GM06990 (cell line): ENCODE measurements at regions not wholly inside any gene's neighbourhood (a gene's known extent, or its start where the extent isn't known, plus 50 kb on each side); places are given as distances from the start of the nearest gene placed in this dataset.

ENCODE experiments used
- DNase-seq: peaks from one replicate; pipeline ENCODE4 v3.0.0-alpha.2; 2011; ENCODE audit not compliant: insufficient read length; ENCODE audit errors: extremely low read depth
- H3K27me3 ChIP-seq: replicated peaks from 2 replicates; pipeline ENCODE4 v1.6.0; 2011; ENCODE audit warnings: low read length; ENCODE audit not compliant: control insufficient read depth, insufficient read depth
- H3K36me3 ChIP-seq: 2 replicates; pipeline ENCODE4 v1.5.1; 2011; ENCODE audit warnings: low read length; ENCODE audit not compliant: control insufficient read depth, insufficient read depth
- H3K4me3 ChIP-seq: replicated peaks from 2 replicates; pipeline ENCODE4 v1.5.1; 2011; ENCODE audit warnings: low read depth, mild to moderate bottlenecking, control low read depth, low read length
- TF ChIP-seq, protein P1 (sequence below): IDR thresholded peaks from 2 replicates; pipeline ENCODE4 v1.5.1; 2011; ENCODE audit warnings: low read length, control low read depth, mild to moderate bottlenecking, inconsistent platforms; ENCODE audit not compliant: insufficient read depth, poor library complexity, severe bottlenecking

DNA sequence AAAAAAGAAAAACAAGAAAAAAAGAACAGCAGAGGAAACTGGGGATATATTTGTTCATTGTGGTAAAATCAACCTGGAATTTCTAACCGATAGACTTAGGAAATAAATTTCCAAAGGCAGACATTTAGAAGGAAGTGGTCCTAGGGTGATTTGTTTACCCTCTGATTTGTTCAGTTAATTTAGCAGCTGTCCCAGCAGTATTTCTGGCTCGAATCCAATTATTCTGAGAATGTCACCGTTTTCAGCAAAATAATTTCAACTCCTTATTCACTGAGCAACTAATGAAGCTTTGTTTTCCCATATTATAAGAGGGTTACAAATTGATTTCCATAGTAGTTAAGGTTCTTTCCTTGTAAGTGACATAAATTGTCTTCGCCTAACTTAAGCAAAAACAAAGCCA is 285.2 kb upstream of the SYT10 start:
- Histone ChIP-seq H3K27me3 (no peaks in the 10 kb centered on the region), H3K4me3 (no peak overlapping the region), H3K36me3 (no peaks in the 10 kb centered on the region)
- no peak for DNase-seq
- TF ChIP-seq, protein P1, sequence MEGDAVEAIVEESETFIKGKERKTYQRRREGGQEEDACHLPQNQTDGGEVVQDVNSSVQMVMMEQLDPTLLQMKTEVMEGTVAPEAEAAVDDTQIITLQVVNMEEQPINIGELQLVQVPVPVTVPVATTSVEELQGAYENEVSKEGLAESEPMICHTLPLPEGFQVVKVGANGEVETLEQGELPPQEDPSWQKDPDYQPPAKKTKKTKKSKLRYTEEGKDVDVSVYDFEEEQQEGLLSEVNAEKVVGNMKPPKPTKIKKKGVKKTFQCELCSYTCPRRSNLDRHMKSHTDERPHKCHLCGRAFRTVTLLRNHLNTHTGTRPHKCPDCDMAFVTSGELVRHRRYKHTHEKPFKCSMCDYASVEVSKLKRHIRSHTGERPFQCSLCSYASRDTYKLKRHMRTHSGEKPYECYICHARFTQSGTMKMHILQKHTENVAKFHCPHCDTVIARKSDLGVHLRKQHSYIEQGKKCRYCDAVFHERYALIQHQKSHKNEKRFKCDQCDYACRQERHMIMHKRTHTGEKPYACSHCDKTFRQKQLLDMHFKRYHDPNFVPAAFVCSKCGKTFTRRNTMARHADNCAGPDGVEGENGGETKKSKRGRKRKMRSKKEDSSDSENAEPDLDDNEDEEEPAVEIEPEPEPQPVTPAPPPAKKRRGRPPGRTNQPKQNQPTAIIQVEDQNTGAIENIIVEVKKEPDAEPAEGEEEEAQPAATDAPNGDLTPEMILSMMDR: no peak

DNA sequence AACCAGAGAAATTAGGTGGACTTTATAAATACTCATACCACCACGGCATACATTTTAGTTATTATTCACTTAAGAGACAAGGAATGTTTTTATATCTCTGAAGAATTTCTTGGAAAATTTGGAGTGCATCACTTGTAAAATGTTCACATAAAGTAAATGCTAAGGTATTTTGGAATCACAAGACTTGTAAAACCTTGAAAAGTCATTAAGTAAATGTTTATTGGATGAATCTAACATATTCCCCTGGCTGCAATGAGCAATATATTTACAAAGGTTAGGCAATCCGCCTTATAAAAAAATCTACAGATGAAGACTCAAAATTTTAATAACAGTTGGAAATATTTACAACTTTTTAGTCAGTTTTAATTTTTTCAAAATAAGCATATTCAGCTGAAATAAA is 287.4 kb upstream of the ALG10 start:
- TF ChIP-seq, protein P1: no peak
- Histone ChIP-seq H3K27me3 (no peaks in the 10 kb centered on the region), H3K36me3 (no peaks in the 10 kb centered on the region), H3K4me3 (no peak overlapping the region)
- DNase-seq: no peak

DNA sequence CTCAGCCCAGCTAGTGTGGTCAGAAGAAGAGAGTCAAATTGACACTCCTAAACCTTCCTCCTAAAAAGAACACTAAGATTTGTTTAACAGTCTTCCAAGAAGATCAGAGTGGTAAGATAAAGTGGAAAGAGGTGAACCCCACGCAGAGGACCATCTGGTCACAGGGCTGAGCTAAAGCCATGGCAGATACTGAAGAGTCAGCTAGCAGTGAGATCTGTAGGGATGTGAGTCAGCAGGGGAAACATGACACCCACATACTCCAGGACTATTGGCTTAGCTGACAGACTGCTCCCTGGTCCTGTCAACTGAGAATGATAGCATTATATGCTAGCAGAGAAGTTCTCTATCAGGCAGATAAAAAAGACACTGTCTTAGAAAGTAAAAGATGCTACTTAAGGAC is 269.4 kb upstream of the ALG10 start:
- DNase-seq: no peak
- H3K27me3 ChIP-seq: no peaks in the 10 kb centered on the region
- no peaks in the 10 kb centered on the region for H3K36me3 ChIP-seq
- H3K4me3 ChIP-seq: no peak overlapping the region
- TF ChIP-seq, protein P1: no peak

DNA sequence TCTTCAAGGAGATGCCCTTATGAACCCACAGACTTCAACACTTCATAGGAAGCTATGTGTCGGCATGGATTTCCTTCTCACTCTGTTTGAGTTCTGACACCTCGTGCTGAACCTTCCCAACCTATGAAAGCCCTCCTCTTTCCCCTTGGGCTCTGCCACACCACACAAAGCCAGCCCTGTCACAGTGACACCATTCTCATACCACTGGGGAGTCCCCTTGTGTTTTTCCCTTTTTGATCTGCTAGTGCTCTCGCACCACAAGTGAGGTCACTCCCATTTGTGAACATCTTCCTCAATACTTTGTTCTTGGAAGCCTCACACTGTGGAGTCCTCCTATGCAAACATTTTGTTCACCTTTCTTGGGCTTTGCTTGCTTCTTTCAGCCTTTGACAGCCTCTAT is 264.6 kb upstream of the ALG10 start:
- TF ChIP-seq, protein P1: no peak
- H3K36me3 ChIP-seq: no peaks in the 10 kb centered on the region
- DNase-seq: no peak
- no peak overlapping the region for H3K4me3 ChIP-seq
- H3K27me3 ChIP-seq: no peaks in the 10 kb centered on the region

DNA sequence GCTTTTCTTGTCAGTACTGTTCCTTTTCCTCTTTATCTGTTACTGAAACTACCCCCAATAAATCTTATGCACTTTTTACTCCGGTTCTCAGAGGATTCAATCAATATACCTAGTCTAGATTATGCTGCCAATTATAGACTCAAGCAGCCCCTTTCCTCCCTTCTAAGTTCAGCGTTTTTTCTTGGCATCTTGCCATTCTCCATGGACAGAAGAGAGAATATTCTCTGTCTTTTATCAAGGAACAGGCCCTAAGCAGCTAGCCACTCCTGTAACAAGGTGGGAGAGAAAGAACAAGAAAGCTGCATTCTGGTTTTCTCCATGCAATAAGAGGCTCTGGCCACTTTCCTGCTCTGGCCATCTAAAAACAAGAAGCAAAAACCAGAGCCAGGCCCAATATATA is 263.0 kb upstream of the ALG10 start:
- TF ChIP-seq, protein P1: no peak
- Histone ChIP-seq H3K36me3 (no peaks in the 10 kb centered on the region), H3K4me3 (no peak overlapping the region), H3K27me3 (no peaks in the 10 kb centered on the region)
- no peak for DNase-seq

DNA sequence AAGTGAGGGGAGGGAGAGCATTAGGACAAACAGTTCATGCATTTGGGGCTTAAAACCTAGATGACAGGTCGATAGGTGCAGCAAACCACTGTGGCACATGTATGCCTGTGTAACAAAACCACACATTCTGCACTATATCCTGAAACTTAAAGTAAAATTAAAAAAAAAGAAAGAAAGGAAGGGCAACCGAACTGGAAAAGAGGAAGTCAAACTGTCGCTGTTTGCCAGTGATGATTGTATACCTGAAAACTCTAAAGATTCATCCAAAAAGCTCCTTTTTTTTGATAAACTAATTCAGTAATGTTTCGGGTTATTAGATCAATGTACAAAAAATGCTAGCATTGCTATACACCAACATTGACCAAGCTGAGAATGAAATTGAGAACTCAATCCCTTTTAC is 259.0 kb upstream of the ALG10 start:
- no peak for DNase-seq
- Histone ChIP-seq H3K4me3 (no peak overlapping the region), H3K27me3 (no peaks in the 10 kb centered on the region), H3K36me3 (no peaks in the 10 kb centered on the region)
- TF ChIP-seq, protein P1: no peak
